Stomach (tissue), 4 donors: ENCODE measurements at regions not wholly inside any gene's neighbourhood (a gene's known extent, or its start where the extent isn't known, plus 50 kb on each side); places are given as distances from the start of the nearest gene placed in this dataset.

ENCODE experiments used
- EP300 ChIP-seq: sonication (generic); formaldehyde crosslinking; IDR thresholded peaks from one replicate; pipeline ENCODE4 v1.6.1; 2017; ENCODE audit warnings: antibody characterized with exemption
- POLR2AphosphoS5 ChIP-seq, 3 donors: sonication (generic); formaldehyde crosslinking; IDR thresholded peaks; one replicate each; pipeline ENCODE4 v1.6.1; 2016; ENCODE audit warnings: antibody characterized with exemption in 3 of 3
- TF ChIP-seq, protein P1 (sequence below), 7 experiments: fragments of 450-650 bp in 4 of 7; fragments of 200-600 bp in 3 of 7; sonication (generic) in 3 of 7; IDR thresholded peaks; one replicate each; pipeline ENCODE4 v1.5.1; 2016 to 2019; ENCODE audit warnings: antibody characterized with exemption in 7 of 7, control low read depth in 2 of 7, mild to moderate bottlenecking in 1 of 7

- TF ChIP-seq EP300 (no peak), POLR2AphosphoS5 (IDR thresholded peaks at IDR 0.05) (no peak)
- TF ChIP-seq, protein P1, sequence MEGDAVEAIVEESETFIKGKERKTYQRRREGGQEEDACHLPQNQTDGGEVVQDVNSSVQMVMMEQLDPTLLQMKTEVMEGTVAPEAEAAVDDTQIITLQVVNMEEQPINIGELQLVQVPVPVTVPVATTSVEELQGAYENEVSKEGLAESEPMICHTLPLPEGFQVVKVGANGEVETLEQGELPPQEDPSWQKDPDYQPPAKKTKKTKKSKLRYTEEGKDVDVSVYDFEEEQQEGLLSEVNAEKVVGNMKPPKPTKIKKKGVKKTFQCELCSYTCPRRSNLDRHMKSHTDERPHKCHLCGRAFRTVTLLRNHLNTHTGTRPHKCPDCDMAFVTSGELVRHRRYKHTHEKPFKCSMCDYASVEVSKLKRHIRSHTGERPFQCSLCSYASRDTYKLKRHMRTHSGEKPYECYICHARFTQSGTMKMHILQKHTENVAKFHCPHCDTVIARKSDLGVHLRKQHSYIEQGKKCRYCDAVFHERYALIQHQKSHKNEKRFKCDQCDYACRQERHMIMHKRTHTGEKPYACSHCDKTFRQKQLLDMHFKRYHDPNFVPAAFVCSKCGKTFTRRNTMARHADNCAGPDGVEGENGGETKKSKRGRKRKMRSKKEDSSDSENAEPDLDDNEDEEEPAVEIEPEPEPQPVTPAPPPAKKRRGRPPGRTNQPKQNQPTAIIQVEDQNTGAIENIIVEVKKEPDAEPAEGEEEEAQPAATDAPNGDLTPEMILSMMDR (IDR thresholded peaks at IDR 0.05) = no peak
Observed at GRCh38 chr11:26035696-26036095, 296.2 kb upstream of the ANO3 start.
